GM10248 (cell line): ENCODE measurements at regions not wholly inside any gene's neighbourhood (a gene's known extent, or its start where the extent isn't known, plus 50 kb on each side); places are given as distances from the start of the nearest gene placed in this dataset.

ENCODE experiments used
- CTCF ChIA-PET: fragments of 300-600 bp; sonication (Branson Sonifier 250); formaldehyde crosslinking; extraction: SDS; loops from one replicate; lab custom pipeline; 2021; ENCODE audit warnings: antibody characterized with exemption; lab: Yijun Ruan, JAX
- POLR2A ChIA-PET: fragments of 350-650 bp; sonication (Branson Sonifier 250); formaldehyde crosslinking; extraction: SDS; loops from one replicate; lab custom pipeline; 2020; ENCODE audit warnings: antibody characterized with exemption; lab: Yijun Ruan, JAX
- DNase-seq: peaks from one replicate; pipeline ENCODE4 v3.0.0; 2012; ENCODE audit errors: extremely low spot score
- TF ChIP-seq, protein P1 (sequence below): IDR thresholded peaks from 2 replicates; pipeline ENCODE4 v1.5.1; 2012; ENCODE audit warnings: mild to moderate bottlenecking, low read depth; ENCODE audit errors: extremely low read depth, missing control alignments, control extremely low read depth

DNA sequence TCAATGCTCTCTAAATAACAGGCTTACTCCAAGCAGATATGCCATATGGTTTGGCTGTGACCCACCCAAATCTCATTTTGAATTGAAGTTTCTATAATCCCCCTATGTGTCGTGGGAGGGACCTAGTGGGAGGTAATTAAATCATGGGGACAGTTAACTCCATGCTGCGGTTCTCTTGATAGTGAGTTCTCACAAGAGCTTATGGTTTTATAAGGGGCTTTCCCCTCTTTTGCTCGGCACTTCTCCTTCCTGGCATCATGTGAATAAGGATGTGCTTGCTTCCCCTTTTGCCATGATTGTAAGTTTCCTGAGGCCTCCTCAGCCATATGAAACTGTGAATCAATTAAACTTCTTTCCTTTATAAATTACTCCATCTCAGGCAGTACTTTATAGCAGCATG, 302.7 kb upstream of the ZC3H15 start:
- ChIA-PET POLR2A (no interaction called here), CTCF (no interaction called here)

DNA sequence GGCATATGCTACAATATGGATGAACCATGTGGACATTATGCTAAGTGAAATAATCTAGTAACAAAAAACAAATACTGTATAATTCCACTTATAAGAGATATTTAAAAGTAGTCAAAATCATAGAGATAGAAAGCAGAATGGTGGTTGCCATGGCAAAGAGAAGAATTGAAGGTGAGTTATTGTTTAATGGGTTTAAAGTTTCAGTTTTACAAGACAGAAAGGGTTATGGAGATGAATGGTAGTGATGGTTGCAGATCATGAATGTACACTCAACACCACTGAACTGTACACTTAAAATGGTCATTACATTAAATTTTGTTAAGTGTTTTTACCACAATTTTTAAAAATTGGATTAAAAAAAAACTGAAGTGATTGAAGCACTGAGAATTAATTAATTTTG, 298.2 kb upstream of the ZC3H15 start:
- no peak for DNase-seq
- POLR2A ChIA-PET: no interaction called here
- CTCF ChIA-PET: no interaction called here
- TF ChIP-seq, protein P1, sequence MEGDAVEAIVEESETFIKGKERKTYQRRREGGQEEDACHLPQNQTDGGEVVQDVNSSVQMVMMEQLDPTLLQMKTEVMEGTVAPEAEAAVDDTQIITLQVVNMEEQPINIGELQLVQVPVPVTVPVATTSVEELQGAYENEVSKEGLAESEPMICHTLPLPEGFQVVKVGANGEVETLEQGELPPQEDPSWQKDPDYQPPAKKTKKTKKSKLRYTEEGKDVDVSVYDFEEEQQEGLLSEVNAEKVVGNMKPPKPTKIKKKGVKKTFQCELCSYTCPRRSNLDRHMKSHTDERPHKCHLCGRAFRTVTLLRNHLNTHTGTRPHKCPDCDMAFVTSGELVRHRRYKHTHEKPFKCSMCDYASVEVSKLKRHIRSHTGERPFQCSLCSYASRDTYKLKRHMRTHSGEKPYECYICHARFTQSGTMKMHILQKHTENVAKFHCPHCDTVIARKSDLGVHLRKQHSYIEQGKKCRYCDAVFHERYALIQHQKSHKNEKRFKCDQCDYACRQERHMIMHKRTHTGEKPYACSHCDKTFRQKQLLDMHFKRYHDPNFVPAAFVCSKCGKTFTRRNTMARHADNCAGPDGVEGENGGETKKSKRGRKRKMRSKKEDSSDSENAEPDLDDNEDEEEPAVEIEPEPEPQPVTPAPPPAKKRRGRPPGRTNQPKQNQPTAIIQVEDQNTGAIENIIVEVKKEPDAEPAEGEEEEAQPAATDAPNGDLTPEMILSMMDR: no peak

More for the DNA sequence above, 302.7 kb upstream of the ZC3H15 start:
- TF ChIP-seq, protein P1: no peak
- DNase-seq: no peak

DNA sequence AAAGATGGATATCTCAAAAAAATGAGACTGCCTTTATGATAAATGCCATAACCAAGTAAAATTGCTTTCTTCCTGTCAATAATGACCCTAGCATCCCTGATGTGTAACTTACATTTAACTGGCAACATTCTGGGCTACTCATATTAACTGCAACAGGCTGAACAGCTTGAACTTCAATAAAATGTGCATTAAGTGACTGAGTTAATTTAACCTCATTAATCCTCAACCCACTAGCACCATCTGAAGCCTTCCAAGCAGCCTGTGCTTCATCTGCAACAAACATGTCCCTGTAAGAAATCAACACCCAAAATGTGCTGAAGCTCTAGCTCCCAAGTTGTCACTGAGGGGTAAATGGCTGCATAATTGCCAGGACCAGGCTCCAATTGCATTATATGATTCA, 296.2 kb upstream of the ZC3H15 start:
- DNase-seq: no peak

DNA sequence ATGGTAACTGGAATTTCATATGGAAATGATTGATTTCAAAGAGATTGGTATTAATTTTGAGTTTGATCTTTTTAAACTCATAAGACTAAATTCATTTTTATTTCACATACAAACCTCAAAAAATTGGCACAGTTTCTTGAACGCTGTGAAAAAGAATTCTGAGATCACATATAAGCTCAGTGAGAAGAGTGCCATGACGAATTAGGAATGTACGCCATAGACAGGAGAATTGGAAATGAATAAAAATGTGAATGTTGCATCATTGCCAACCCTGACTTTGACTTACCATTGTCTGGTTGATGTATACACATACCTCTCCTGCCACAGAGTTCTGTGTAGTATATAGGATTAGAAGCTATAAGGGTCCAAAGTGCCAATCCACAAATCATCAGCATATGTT, 290.4 kb upstream of the ZC3H15 start:
- POLR2A ChIA-PET: no interaction called here
- no peak for DNase-seq
- CTCF ChIA-PET: interaction anchor here (1.1 kb wide), 1 partner anchor 9 kb away, joined by 3 read pairs; no protein-coding TSS in a partner anchor
- TF ChIP-seq, protein P1: no peak

More for the DNA sequence above, 296.2 kb upstream of the ZC3H15 start:
- ChIA-PET CTCF (interaction anchor here (1.5 kb wide), 1 partner anchor 14 kb away, joined by 5 read pairs; no protein-coding TSS in a partner anchor), POLR2A (no interaction called here)
- TF ChIP-seq, protein P1: no peak

DNA sequence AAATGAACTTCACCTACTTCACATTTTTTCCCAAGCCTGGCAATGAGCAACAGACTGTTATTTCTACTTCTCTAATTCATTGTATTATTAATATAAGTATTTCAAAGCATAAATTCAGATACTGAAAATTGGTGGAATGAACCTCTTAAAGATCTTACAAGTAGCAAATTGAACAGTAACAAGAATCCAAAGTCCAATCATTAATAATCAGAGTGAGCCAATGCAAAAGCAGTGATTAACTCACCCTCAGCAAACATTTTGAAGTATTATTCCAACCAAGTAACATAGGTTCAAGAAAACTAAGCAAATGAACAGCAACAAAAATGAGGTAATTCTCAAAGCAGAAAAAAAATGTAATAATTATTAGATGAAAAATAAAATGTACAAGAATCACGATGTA, 288.1 kb upstream of the ZC3H15 start:
- TF ChIP-seq, protein P1: no peak
- ChIA-PET CTCF (interaction anchor here (0.7 kb wide), 1 partner anchor 17 kb away, joined by 3 read pairs; no protein-coding TSS in a partner anchor), POLR2A (no interaction called here)
- DNase-seq: no peak

DNA sequence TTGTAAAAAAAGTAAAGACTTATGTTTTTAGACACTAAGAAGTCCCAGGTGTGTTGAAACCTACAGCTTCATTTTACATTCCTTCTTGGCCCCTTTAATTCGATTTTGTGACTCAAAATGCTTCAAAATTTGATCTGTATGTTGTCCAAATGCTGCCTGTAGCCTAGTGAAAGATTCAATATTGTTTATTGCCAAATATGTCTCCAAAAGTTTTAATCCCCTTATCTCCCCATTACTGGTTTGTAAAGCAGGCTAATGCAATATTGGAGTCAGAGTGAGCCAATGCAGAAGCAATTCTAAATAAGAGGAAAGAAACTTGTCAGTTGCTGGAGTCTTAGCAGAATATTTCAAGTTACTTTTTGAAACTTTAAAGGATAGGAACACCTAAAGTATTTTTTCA, 287.0 kb upstream of the ZC3H15 start:
- DNase-seq: no peak
- TF ChIP-seq, protein P1: no peak
- POLR2A ChIA-PET: no interaction called here
- CTCF ChIA-PET: no interaction called here
